CD4-positive, alpha-beta T cell treated with Interleukin-4 for 4 hours (primary cell): ENCODE measurements at regions not wholly inside any gene's neighbourhood (a gene's known extent, or its start where the extent isn't known, plus 50 kb on each side); places are given as distances from the start of the nearest gene placed in this dataset.
"Not testable (repeated sequence)": the region's sequence is repeated elsewhere in the genome, so short reads cannot be mapped to it uniquely, and the experiment has no call there.

ENCODE experiments used
- DNase-seq: peaks from one replicate; pipeline ENCODE4 v3.0.0-alpha.2; 2020

- DNase-seq, result no peak
Measured at GRCh38 chr6:9924971-9925370, 489.9 kb downstream of the TFAP2A start.

GRCh38 chr6:9921366-9921765 is 493.5 kb downstream of the TFAP2A start:
- no peak for DNase-seq

DNA sequence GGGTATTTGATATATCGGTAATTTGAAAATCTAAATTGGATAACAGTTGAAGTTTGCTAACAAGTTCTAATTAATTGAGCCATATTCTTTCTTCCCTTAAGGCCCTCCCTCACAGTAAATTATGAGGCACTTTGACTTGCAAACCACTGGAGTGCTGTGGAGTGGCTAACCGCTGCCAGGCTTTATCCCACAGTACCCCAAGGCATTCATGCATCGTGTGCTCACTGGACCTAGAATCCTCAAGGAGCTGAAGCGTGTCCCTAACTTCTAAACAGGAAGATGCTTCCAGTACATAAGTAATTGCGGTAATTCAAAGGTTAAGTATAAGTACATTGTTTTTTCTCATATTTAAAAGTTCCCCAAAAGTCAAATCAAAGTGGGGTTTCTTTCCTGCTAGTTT is 499.9 kb downstream of the TFAP2A start:
- DNase-seq, result no peak

GRCh38 chr6:9901376-9901775 is 513.5 kb downstream of the TFAP2A start:
- no peak for DNase-seq

GRCh38 chr6:9896806-9897205 is 518.1 kb downstream of the TFAP2A start:
- no peak for DNase-seq

- no peak for DNase-seq
Measured at GRCh38 chr6:9890893-9891292, 524.0 kb downstream of the TFAP2A start.

- no peak for DNase-seq
Measured at GRCh38 chr6:9890469-9890868, 524.4 kb downstream of the TFAP2A start.

GRCh38 chr6:9878535-9878934 is 536.3 kb downstream of the TFAP2A start:
- no peak for DNase-seq

- DNase-seq, result no peak
Measured at GRCh38 chr6:9875605-9876353, 539.1 kb downstream of the TFAP2A start.

DNA sequence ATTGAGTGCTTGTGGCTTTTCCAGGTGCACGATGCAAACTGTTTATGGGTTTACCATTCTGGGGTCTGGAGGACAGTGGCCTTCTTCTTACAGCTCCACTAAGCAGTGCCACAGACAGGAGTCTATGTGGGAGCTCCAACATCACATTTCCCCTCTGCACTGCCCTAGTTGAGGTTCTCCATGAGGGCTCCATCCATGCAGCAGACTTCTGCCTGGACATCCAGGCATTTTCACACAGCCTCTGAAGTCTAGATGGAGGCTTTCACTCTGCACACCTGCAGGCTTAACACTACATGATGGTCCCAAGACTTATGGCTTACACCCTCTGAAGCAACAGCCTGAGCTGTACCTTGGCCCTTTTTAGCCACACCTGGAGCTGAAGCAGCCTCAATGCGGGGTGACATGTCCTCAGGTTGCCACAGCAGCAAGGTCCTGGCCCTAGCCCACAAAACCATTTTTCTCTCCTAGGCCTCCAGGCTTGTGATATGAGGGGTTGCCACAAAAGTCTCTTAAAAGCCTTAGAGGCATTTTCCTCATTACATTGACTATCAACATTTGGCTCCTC is 552.2 kb downstream of the TFAP2A start:
- no peak for DNase-seq

DNA sequence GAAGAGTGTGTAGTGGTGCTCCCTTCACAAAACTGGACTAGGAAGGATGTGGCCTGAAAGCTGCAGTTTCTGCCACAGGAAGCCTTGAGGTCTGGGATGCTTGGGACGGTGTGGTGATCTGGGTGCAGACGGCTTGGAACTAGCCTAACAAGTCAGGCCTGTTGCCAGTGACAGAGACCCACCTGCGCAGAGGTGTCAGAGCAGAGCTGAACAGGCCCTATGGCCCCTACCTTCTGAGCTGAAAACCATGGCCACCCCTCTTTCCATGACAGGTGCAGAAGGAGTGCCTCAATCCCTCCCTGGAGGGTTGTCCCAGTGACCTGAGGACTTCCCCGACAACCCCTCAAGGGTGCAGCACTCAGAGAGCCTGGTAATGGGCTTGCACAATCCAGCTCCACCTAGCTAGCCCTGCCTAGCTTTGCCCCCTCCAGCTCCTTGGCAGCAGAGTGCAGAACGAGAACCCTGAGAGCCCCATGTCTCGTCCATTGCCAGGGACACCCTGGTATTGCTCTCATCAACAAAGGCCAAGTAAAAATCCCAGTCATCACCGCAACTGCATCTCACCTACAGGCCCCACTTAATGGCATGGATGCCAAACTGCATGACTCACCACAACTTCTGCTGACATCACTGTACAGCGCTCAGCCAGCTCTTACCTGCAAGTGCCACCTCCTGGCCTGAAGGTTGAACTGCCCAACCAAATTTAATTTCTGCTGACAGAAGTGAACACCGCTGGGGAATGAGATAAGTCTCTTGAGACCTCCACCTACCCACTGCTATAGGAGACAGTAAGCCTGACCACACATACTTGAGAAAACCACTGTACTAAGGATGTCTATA is 563.1 kb downstream of the TFAP2A start:
- no peak for DNase-seq

DNA sequence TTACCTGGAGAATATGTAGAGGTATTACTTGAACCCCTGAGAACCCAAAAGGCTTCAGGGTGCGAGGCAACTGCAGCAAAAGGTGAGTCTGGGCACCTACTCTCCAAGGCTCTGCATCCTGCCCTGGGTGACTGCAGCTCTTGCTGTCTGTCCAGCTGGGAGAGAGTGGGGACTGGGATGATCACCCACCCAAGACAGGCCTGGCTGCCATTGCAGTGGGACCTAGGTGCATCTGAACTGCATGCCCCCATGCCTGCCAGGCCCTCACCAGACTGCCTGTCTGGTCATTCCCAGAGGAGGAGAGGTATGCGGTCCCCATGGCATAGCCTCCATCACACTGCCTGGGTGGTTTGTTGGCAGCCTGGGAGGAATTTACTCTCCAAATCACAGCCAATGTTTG is 563.9 kb downstream of the TFAP2A start:
- no peak for DNase-seq

DNA sequence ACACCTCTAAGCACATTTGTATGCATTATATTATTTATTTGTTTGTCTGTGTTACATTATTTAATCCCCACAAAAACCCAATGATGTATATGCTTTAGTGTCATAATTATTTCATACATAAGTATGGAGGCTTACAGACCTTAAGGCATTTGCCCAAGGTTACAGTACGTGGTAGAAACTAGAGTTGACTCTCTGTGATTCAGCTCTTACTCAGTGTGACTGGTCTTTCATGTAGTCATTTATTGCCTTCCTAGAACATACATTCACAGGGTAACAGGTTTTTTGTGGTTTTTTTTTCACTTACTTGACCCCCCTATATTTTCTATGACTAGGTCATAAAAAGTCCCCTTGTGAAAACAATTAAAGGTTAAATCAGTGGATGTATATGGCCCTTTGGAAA is 566.8 kb downstream of the TFAP2A start:
- no peak for DNase-seq

GRCh38 chr6:9841886-9842725 is 572.8 kb downstream of the TFAP2A start:
- no peak for DNase-seq

GRCh38 chr6:9834233-9834632 is 580.6 kb downstream of the TFAP2A start:
- no peak for DNase-seq

- DNase-seq, result no peak
Measured at GRCh38 chr6:9831783-9832182, 583.1 kb downstream of the TFAP2A start.

GRCh38 chr6:9830808-9831207 is 584.1 kb downstream of the TFAP2A start:
- DNase-seq, result no peak

DNA sequence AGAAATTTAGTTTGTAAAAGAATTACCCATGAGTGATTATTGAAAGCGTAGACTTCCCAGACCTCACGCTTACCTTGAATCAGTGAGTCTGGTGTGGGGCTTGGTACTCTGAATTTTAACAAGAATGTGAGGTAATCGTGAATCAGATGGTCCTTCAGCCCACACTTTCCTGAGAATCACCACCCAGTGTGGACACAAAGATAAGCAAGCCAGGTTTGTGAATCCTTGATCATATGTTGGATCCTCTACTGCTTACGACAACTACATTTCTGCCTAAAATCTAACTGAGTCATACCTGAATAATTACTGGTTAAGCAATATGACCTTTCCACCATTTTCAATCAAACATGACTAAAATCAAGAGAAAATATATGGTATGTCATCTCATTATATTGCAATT is 589.3 kb downstream of the TFAP2A start:
- no peak for DNase-seq

DNA sequence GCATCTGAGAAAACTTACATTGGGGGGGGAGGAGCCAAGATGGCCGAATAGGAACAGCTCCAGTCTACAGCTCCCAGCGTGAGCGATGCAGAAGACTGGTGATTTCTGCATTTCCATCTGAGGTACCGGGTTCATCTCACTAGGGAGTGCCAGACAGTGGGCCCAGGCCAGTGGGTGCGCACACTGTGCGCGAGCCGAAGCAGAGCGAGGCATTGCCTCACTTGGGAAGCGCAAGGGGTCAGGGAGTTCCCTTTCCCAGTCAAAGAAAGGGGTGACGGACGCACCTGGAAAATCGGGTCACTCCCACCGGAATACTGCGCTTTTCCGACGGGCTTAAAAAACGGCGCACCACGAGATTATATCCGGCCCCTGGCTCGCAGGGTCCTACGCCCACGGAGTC is 604.1 kb downstream of the TFAP2A start:
- not testable (repeated sequence) for DNase-seq

- no peak for DNase-seq
Measured at GRCh38 chr6:9810286-9810685, 604.6 kb downstream of the TFAP2A start.

DNA sequence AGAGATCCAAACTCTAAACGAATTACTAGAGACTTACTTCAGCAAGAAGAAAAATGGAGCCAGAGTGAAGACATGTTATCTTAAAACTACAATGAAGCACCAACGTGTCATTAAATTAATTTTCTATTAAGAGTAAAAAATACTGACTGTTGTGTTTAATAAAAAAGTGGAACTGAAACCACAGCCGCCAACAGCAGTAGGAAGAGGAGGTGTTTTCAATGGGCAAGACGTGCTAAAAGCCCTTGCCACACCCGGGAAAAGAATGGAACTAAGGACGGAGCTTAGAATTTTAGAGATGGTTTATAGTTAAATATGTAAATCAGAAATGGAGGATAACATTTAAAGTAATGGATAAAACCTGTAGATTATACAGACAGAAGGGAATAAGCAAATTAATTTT is 608.7 kb downstream of the TFAP2A start:
- no peak for DNase-seq

DNA sequence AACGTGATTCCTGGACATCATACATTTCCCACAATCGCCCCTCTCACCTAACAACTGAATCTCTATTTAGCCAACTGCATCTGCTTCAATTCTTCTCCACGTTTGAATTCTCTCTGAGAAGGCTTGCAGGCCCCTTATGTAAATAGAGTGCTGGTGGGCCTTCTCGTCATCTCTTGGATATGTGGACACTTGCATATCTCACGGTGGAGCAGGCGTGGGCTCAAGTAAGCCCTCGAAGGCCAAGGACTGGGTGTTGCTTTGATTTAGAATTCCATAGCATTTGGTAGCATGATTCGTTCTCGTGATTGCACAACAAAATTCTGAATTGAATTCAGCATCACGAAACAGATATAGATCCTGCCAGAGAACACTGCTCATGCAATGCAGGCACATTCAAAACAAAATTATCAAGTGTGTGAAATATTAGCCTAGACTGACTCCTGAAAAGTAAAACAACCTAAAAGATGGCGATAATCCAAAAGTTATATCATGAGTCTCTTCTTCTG is 613.6 kb downstream of the TFAP2A start:
- no peak for DNase-seq

- no peak for DNase-seq
Measured at GRCh38 chr6:9799582-9799981, 615.3 kb downstream of the TFAP2A start.
